NOMO-1 (cell line): ENCODE measurements at regions not wholly inside any gene's neighbourhood (a gene's known extent, or its start where the extent isn't known, plus 50 kb on each side); places are given as distances from the start of the nearest gene placed in this dataset.
"Not testable (repeated sequence)": the region's sequence is repeated elsewhere in the genome, so short reads cannot be mapped to it uniquely, and the experiment has no call there.

ENCODE experiments used
- DNase-seq, 2 experiments: peaks; one replicate each; lab custom pipeline; 2025; ENCODE audit not compliant: unreplicated experiment in 2 of 2; lab: John Stamatoyannopoulos, UW

DNA sequence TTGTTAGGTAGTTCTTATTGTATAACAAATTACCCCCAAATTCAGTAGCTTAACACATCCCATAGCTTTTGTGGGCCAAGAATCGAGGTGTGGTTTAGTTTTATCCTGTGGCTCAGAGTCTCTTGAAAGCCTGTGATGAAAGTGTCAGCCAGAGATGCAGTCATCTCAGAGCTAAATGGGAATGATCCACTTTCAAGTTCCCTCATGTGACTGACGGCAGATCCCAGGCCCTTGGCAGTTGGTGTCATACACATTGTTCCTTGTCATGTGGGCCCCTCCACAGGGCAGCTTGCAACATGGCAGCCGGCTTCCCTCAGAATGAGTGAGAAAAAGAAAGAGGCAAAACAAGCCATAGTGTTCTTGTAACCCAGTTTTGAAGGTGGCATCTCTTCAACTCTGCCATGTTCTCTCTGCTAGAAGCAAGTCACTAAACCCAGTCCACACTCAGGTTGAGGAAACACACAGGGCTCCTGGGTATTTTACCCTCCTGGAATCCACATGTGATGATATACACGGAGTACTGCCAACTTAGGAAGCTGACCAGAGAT is 153.1 kb upstream of the LRRC61 start:
- not testable (repeated sequence) for DNase-seq

DNA sequence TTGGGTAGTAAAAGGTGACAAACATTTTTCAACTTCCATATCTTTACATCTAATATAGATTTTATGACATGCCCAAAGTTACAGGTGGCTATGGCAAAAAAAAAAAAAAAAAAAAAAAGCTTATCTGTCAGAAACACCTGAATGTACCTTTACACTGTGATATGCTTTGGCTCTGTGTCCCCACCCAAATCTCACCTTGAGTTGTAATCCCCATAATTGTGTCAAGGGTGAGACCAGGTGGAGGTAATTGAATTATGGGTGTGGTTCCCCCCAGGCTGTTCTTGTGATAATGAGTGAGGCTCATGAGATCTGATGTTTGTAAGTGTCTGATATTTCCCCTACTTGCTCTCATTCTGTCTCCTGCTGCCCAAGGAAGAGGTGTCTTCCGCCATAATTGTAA is 139.6 kb upstream of the LRRC61 start:
- not testable (repeated sequence) for DNase-seq

DNA sequence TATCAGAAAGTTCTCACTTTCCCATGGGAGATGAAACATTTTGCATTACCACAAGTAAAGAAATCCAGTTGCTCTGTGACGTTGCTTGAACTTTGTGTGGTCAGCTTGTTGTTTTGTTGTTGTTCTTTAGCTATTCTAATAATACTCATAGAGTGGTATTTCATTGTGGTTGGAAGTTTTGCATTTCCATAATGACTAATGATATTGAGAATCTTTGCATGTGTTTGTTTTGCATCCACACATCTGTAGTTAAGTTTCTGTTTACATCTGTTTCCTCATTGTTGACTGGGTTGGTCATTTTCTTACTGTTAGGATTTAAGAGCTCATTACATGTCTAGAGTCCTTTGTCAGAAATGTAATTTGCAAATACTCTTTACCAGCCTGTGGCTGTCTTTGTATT is 133.2 kb upstream of the LRRC61 start:
- DNase-seq, result not testable (repeated sequence)

- not testable (repeated sequence) for DNase-seq
These were observed 130.6 kb upstream of the LRRC61 start for GRCh38 chr7:150192541-150192940.

DNA sequence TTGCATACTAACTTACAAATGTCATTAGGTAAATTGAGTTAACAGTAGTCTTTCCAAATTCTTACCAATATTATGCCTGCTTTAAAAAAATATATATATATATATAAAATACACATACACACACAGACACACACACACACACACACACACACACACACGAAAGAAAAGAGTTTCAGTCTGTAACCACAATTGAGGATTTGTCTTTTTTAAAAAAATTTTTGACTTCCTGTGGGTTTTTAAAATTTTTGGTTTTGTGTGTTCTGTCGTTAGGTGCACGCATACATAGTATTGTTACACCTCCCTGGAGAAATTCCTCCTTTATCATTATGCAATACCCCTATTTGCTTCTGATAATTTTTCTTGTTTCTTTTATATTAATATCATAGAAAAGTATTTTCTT is 129.3 kb upstream of the LRRC61 start:
- not testable (repeated sequence) for DNase-seq
